OCI-LY1 (cell line): ENCODE measurements at regions not wholly inside any gene's neighbourhood (a gene's known extent, or its start where the extent isn't known, plus 50 kb on each side); places are given as distances from the start of the nearest gene placed in this dataset.

Experiments used
- EZH2 ChIP-seq: fragments of 200-600 bp; sonication (generic), shearing (Covaris generic); IDR thresholded peaks from 2 replicates; pipeline ENCODE4 v1.8.0; 2017; ENCODE audit warnings: borderline replicate concordance, mixed run types, mild to moderate bottlenecking, antibody characterized with exemption, low read length, moderate library complexity, mixed read lengths
- TF ChIP-seq, protein P1 (sequence below): fragments of 200-600 bp; sonication (generic), shearing (Covaris generic); IDR thresholded peaks from 2 replicates; pipeline ENCODE4 v1.5.1; 2017; ENCODE audit warnings: mild to moderate bottlenecking, antibody characterized with exemption, low read length, moderate library complexity, mixed read lengths

DNA sequence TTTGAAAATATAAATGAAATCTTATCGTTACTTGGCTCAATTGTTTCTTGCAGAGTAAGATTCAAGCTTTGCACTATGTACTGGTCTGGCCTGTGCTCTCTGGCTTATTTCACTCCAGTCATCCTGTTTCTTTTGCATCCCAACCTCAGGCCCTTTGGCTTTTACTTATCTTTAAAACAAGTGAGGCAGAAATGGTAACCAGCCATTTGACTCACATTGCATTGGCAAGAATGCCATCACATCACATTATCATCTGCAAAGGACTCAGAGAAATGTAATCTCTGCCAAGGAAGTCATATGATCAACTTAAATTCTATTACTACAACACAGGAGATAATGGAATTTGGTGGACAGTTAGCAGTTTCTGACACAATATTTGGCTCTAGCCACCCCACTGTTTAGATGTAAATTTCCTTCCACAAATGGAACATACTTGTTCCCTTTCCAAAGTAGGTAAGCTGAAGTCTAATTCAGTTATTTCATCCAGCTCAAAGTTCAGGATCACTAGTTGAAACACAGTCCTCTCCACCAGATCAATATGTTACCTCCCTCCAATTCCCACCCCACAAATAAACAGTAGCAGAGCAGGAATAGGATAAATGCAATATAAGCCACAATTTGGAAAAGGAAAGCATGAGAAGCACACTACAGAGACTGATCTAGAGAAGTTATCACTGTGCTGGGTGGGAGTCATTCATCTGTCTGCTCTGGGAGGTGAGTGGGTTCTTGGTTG, 65.0 kb upstream of the DSC1 start:
- TF ChIP-seq, protein P1, sequence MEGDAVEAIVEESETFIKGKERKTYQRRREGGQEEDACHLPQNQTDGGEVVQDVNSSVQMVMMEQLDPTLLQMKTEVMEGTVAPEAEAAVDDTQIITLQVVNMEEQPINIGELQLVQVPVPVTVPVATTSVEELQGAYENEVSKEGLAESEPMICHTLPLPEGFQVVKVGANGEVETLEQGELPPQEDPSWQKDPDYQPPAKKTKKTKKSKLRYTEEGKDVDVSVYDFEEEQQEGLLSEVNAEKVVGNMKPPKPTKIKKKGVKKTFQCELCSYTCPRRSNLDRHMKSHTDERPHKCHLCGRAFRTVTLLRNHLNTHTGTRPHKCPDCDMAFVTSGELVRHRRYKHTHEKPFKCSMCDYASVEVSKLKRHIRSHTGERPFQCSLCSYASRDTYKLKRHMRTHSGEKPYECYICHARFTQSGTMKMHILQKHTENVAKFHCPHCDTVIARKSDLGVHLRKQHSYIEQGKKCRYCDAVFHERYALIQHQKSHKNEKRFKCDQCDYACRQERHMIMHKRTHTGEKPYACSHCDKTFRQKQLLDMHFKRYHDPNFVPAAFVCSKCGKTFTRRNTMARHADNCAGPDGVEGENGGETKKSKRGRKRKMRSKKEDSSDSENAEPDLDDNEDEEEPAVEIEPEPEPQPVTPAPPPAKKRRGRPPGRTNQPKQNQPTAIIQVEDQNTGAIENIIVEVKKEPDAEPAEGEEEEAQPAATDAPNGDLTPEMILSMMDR = no peak
- TF ChIP-seq EZH2 = no peak
